HFFc6 (cell line): ENCODE measurements at regions not wholly inside any gene's neighbourhood (a gene's known extent, or its start where the extent isn't known, plus 50 kb on each side); places are given as distances from the start of the nearest gene placed in this dataset.

Experiments
- DNase-seq: peaks from one replicate; pipeline ENCODE4 v3.0.0-alpha.2; 2018
- H3K27ac Mint-ChIP-seq: 2 replicates; pipeline ENCODE4 v1.8.0; 2020; ENCODE audit warnings: mild to moderate bottlenecking, mixed read lengths
- H3K27me3 Mint-ChIP-seq: 2 replicates; pipeline ENCODE4 v1.8.0; 2021; ENCODE audit warnings: mild to moderate bottlenecking, moderate library complexity, mixed read lengths; ENCODE audit not compliant: insufficient read depth
- H3K36me3 Mint-ChIP-seq: 2 replicates; pipeline ENCODE4 v1.8.0; 2021; ENCODE audit warnings: low read depth, mixed read lengths
- H3K4me1 Mint-ChIP-seq: 2 replicates; pipeline ENCODE4 v1.8.0; 2020; ENCODE audit warnings: low read depth, mixed read lengths
- H3K4me3 Mint-ChIP-seq: 2 replicates; pipeline ENCODE4 v1.8.0; 2020; ENCODE audit warnings: mild to moderate bottlenecking, moderate library complexity, mixed read lengths
- H3K9me3 Mint-ChIP-seq: 2 replicates; pipeline ENCODE4 v1.8.0; 2020; ENCODE audit warnings: mild to moderate bottlenecking, mixed read lengths
- TF ChIP-seq, protein P1 (sequence below): fragments of 200-600 bp; sonication (generic); IDR thresholded peaks from 2 replicates; pipeline ENCODE4 v1.5.0; 2021; ENCODE audit warnings: antibody characterized with exemption, mild to moderate bottlenecking

DNA sequence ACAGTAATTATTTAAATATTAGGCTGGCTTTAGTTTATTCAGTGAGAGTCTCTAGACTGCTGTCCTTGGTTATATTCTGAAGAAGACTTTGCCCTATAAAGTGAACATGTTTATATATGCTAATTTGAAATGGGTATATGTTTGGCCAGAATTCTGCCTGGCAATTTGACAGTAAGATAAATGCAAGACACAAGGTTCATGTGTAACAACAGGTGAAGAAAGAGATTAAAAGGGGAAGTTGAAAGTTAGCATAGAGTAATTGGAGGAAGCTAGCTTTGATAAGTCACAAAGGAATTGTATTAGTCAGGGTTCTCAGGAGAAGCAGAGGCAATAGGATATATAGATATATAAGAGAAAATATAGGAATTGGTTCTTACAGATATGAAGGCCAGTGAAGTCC, 191.4 kb downstream of the CENPW start:
- H3K4me1 Mint-ChIP-seq, result no peaks in the 10 kb centered on the region

DNA sequence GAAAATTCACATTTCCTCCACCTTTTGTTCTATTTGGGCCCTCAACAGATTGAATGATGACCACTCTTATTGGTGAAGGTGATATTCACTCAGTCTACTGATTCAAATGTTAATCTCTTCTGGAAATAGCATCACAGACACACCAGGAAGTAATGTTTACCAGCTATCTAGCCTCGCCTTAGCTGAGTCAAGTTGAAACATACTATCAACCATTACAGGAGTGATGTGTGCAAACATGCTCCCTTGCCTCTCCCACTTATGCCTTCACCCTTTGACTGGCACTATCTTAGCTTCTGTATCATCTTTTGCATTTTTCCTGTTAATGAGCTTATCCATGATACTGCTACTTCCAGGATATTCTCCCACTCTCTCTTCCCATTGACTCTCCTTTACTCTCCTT, 191.9 kb downstream of the CENPW start:
- Mint-ChIP-seq H3K36me3 (no peaks in the 10 kb centered on the region), H3K4me3 (no peak overlapping the region), H3K27ac (no peak overlapping the region), H3K4me1 (no peaks in the 10 kb centered on the region), H3K9me3 (peaks cover 5% of the 10 kb centered on the region; the same call in 1 of the 2 replicates), H3K27me3 (no peaks in the 10 kb centered on the region; the same call in 1 of the 2 replicates)
- DNase-seq, result no peak
- TF ChIP-seq, protein P1, sequence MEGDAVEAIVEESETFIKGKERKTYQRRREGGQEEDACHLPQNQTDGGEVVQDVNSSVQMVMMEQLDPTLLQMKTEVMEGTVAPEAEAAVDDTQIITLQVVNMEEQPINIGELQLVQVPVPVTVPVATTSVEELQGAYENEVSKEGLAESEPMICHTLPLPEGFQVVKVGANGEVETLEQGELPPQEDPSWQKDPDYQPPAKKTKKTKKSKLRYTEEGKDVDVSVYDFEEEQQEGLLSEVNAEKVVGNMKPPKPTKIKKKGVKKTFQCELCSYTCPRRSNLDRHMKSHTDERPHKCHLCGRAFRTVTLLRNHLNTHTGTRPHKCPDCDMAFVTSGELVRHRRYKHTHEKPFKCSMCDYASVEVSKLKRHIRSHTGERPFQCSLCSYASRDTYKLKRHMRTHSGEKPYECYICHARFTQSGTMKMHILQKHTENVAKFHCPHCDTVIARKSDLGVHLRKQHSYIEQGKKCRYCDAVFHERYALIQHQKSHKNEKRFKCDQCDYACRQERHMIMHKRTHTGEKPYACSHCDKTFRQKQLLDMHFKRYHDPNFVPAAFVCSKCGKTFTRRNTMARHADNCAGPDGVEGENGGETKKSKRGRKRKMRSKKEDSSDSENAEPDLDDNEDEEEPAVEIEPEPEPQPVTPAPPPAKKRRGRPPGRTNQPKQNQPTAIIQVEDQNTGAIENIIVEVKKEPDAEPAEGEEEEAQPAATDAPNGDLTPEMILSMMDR, result no peak

More for the DNA sequence above, 191.4 kb downstream of the CENPW start:
- TF ChIP-seq, protein P1, result no peak
- Mint-ChIP-seq H3K4me3 (no peak overlapping the region), H3K27ac (no peak overlapping the region), H3K27me3 (no peaks in the 10 kb centered on the region; the same call in 1 of the 2 replicates), H3K9me3 (peaks cover 5% of the 10 kb centered on the region; the same call in 1 of the 2 replicates), H3K36me3 (no peaks in the 10 kb centered on the region; the same call in 1 of the 2 replicates)
- DNase-seq, result no peak

DNA sequence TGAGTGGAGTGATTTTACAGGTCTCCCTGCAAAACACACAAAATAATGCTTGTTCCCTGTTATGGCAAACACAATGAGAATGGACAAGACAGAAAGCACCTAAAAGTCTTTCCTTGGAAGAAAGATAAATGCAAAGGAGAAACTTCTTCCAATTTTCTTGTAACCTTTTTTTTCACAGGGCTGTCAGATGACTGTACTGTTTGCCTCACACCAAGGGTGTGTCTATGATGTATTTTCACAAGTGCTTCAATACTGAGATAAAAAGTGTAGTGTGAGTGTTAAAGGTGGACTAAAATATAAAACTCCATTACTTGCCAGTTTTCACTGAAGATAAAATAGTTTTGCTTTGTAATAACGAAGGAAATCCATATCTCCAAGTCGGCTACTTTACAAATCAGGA, 194.5 kb downstream of the CENPW start:
- DNase-seq, result no peak
- H3K4me1 Mint-ChIP-seq, result no peaks in the 10 kb centered on the region
- no peak overlapping the region for H3K27ac Mint-ChIP-seq
- H3K9me3 Mint-ChIP-seq, result peaks cover 5% of the 10 kb centered on the region; the same call in 1 of the 2 replicates
- H3K36me3 Mint-ChIP-seq, result no peaks in the 10 kb centered on the region
- no peaks in the 10 kb centered on the region; the same call in 1 of the 2 replicates for H3K27me3 Mint-ChIP-seq
- TF ChIP-seq, protein P1, result no peak
- no peak overlapping the region for H3K4me3 Mint-ChIP-seq

DNA sequence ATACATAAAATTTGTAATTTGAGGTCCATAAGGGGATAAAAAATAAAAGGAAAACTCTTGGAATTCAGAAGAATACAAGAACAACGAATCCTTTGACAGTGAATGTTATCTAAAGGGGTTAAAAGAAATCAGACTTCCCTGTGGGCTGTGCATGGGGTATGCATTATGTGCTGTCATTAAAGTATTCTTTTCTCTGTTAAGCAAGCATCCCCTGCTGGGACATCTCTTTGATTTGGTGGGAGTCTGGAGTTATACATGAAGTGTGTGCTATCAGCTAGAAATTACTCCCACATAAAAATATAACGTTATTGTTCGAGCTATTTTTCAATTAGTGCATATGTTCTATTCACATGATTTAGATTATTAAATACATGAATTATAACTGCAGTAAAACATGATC, 195.2 kb downstream of the CENPW start:
- no peak overlapping the region for H3K27ac Mint-ChIP-seq
- H3K27me3 Mint-ChIP-seq, result no peaks in the 10 kb centered on the region; the same call in 1 of the 2 replicates

DNA sequence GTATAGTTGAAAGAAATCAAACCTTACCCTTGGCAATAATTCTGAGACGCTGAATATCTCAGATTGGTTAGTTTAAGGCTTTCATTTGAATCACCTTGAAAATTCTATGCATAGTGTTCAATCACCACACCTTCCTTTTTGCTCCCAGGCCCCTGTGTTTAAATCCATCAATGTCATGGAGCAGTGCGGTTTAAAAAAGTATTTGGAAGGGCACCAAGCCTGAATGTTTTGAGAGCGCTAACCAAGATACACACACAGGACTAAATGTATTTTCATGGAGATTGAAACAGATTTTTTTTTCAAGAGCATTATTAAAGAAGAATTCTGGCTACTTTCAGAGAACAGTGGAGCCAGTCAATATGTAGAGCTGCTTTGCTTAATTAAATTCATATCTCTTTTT, 195.7 kb downstream of the CENPW start:
- Mint-ChIP-seq H3K4me3 (no peak overlapping the region), H3K27ac (no peak overlapping the region), H3K27me3 (no peaks in the 10 kb centered on the region; the same call in 1 of the 2 replicates), H3K4me1 (no peaks in the 10 kb centered on the region), H3K9me3 (peaks cover 5% of the 10 kb centered on the region; the same call in 1 of the 2 replicates), H3K36me3 (no peaks in the 10 kb centered on the region)
- TF ChIP-seq, protein P1, result no peak
- no peak for DNase-seq

More for the DNA sequence above, 195.2 kb downstream of the CENPW start:
- DNase-seq, result no peak
- H3K36me3 Mint-ChIP-seq, result no peaks in the 10 kb centered on the region
- TF ChIP-seq, protein P1, result no peak
- peaks cover 5% of the 10 kb centered on the region; the same call in 1 of the 2 replicates for H3K9me3 Mint-ChIP-seq
- no peaks in the 10 kb centered on the region for H3K4me1 Mint-ChIP-seq
- H3K4me3 Mint-ChIP-seq, result no peak overlapping the region
